Retinal pigment epithelial cell (primary cell): ENCODE measurements at regions not wholly inside any gene's neighbourhood (a gene's known extent, or its start where the extent isn't known, plus 50 kb on each side); places are given as distances from the start of the nearest gene placed in this dataset.

Experiments
- DNase-seq: peaks from one replicate; pipeline ENCODE4 v3.0.0-alpha.2; 2010; ENCODE audit warnings: low read depth
- H3K4me3 ChIP-seq: 2 replicates; pipeline ENCODE4 v1.5.1; 2011; ENCODE audit warnings: mild to moderate bottlenecking, low read length, control low read depth, moderate library complexity
- CTCF ChIP-seq: conservative IDR thresholded peaks from 2 replicates; pipeline ENCODE4 v1.5.1; 2011; ENCODE audit warnings: low read depth, low read length, control low read depth, inconsistent platforms

- no peak for TF ChIP-seq CTCF
- DNase-seq: peak; percentile 80
- H3K4me3 ChIP-seq: no peak overlapping the region
These were observed 146.1 kb upstream of the FGGY start for GRCh38 chr1:59150577-59151386.

- H3K4me3 ChIP-seq: no peak overlapping the region
- TF ChIP-seq CTCF: no peak
These were observed 145.5 kb upstream of the FGGY start for GRCh38 chr1:59151387-59151761.

GRCh38 chr1:59151860-59152259 is 145.0 kb upstream of the FGGY start:
- TF ChIP-seq CTCF: no peak
- DNase-seq: no peak
- no peak overlapping the region for H3K4me3 ChIP-seq

More at GRCh38 chr1:59151387-59151761, 145.5 kb upstream of the FGGY start:
- DNase-seq: no peak

GRCh38 chr1:59152511-59152910 is 144.4 kb upstream of the FGGY start:
- no peak for TF ChIP-seq CTCF
- no peak for DNase-seq
- no peak overlapping the region for H3K4me3 ChIP-seq

GRCh38 chr1:59154401-59154800 is 142.5 kb upstream of the FGGY start:
- DNase-seq: no peak
- H3K4me3 ChIP-seq: no peak overlapping the region
- TF ChIP-seq CTCF: no peak

GRCh38 chr1:59155351-59155750 is 141.5 kb upstream of the FGGY start:
- DNase-seq: no peak
- H3K4me3 ChIP-seq: no peak overlapping the region
- TF ChIP-seq CTCF: no peak

GRCh38 chr1:59156051-59156450 is 140.8 kb upstream of the FGGY start:
- no peak for TF ChIP-seq CTCF
- DNase-seq: no peak
- no peak overlapping the region for H3K4me3 ChIP-seq
